ENCODE measurements at regions not wholly inside any gene's neighbourhood (a gene's known extent, or its start where the extent isn't known, plus 50 kb on each side); places are given as distances from the start of the nearest gene placed in this dataset.

- no peak for TF ChIP-seq CTCF (IDR thresholded peaks at IDR 0.05)
- TF ChIP-seq POLR2A (IDR thresholded peaks at IDR 0.05; ENCODE audit: low read depth), result no peak
- no peak for TF ChIP-seq POLR2AphosphoS5 (IDR thresholded peaks at IDR 0.05)
- TF ChIP-seq EP300 (IDR thresholded peaks at IDR 0.05), result no peak
Observed at GRCh38 chr4:79472036-79472435, 64.0 kb upstream of the GK2 start.

Measured in esophagus muscularis mucosa (tissue), 4 donors.